ENCODE measurements at regions not wholly inside any gene's neighbourhood (a gene's known extent, or its start where the extent isn't known, plus 50 kb on each side); places are given as distances from the start of the nearest gene placed in this dataset.

DNA sequence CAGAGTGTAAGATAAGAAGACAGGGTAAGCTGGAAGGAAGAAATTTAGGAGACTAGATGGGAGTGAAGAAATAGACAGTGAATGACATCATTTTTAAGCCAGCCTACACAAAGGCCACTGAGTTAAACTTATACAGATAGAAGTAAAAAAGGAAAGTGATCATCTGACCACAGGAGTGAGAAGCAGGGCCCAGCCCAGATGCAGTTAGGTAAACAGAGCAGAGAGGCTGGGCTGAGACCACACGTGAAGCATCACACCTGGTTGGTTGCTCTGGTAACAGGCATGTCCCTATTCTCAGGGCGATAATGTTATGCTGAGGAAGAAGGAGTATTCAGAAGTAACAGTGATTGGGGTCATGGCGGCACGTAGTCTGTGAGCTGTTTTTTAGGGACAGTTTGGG lies 1079.4 kb downstream of the AACS start:
- Histone ChIP-seq H3K9ac (replicated peaks; ENCODE audit: extremely low read depth, insufficient read depth, low read length) (no peak overlapping the region), H3K27me3 (ENCODE audit: control insufficient read depth in 2 of 2, insufficient read depth in 2 of 2, low read length in 2 of 2) (no peaks in the 10 kb centered on the region), H2AFZ (ENCODE audit: low read depth, low read length) (no peak overlapping the region), H3K4me3 (replicated peaks in 1 of 3; ENCODE audit: insufficient read depth in 1 of 3, low read depth in 1 of 3, low read length in 3 of 3) (no peak overlapping the region), H3K27ac (ENCODE audit: insufficient read depth, low read depth, low read length) (no peak overlapping the region), H4K20me1 (replicated peaks; ENCODE audit: control insufficient read depth, extremely low read depth, insufficient read depth, low read length) (no peaks in the 10 kb centered on the region), H3K4me1 (ENCODE audit: control insufficient read depth, extremely low read depth, insufficient read depth, low read length) (no peaks in the 10 kb centered on the region), H3K4me2 (ENCODE audit: insufficient read depth, low read length) (no peak overlapping the region), H3K9me3 (replicated peaks; ENCODE audit: control insufficient read depth, insufficient read depth, low read length) (peaks cover 3% of the 10 kb centered on the region), H3K79me2 (ENCODE audit: control insufficient read depth, insufficient read depth, low read length) (no peaks in the 10 kb centered on the region), H3K36me3 (ENCODE audit: control insufficient read depth in 2 of 2, extremely low read depth in 1 of 2, insufficient read depth in 2 of 2, low read length in 2 of 2) (no peaks in the 10 kb centered on the region), H3K9me1 (replicated peaks; ENCODE audit: control insufficient read depth, extremely low read depth, insufficient read depth, low read length) (no peaks in the 10 kb centered on the region)
- BruUV-seq (replicated peaks): no TSS peak
- DNase-seq (ENCODE audit: low read depth, low spot score) (no peak), FAIRE-seq (no peak)
- TF ChIP-seq GATA2 (IDR thresholded peaks at IDR 0.05; ENCODE audit: insufficient read depth, insufficient read length, low read depth, low read length) (no peak), JUN (IDR thresholded peaks at IDR 0.05; ENCODE audit: borderline replicate concordance, insufficient read depth, insufficient read length, low read depth) (no peak), EZH2 (IDR thresholded peaks at IDR 0.05; ENCODE audit: borderline replicate concordance, low read depth, low read length, severe bottlenecking) (no peak), MYC (IDR thresholded peaks at IDR 0.05; ENCODE audit: low read depth, low read length) (no peak), POLR2A (IDR thresholded peaks at IDR 0.05; ENCODE audit: low read depth, low read length) (no peak), POLR2AphosphoS5 (IDR thresholded peaks at IDR 0.05; ENCODE audit: insufficient read depth, low read depth, low read length) (no peak), FOS (IDR thresholded peaks at IDR 0.05; ENCODE audit: borderline replicate concordance, insufficient read depth, low read length) (no peak)
- TF ChIP-seq, protein P1, sequence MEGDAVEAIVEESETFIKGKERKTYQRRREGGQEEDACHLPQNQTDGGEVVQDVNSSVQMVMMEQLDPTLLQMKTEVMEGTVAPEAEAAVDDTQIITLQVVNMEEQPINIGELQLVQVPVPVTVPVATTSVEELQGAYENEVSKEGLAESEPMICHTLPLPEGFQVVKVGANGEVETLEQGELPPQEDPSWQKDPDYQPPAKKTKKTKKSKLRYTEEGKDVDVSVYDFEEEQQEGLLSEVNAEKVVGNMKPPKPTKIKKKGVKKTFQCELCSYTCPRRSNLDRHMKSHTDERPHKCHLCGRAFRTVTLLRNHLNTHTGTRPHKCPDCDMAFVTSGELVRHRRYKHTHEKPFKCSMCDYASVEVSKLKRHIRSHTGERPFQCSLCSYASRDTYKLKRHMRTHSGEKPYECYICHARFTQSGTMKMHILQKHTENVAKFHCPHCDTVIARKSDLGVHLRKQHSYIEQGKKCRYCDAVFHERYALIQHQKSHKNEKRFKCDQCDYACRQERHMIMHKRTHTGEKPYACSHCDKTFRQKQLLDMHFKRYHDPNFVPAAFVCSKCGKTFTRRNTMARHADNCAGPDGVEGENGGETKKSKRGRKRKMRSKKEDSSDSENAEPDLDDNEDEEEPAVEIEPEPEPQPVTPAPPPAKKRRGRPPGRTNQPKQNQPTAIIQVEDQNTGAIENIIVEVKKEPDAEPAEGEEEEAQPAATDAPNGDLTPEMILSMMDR (IDR thresholded peaks at IDR 0.05; ENCODE audit: extremely low read depth in 1 of 2, insufficient read depth in 1 of 2, low read depth in 1 of 2, low read length in 2 of 2): no peak
- TF ChIP-seq, protein P2, sequence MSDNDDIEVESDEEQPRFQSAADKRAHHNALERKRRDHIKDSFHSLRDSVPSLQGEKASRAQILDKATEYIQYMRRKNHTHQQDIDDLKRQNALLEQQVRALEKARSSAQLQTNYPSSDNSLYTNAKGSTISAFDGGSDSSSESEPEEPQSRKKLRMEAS (IDR thresholded peaks at IDR 0.05; ENCODE audit: insufficient read depth, insufficient read length): no peak
- ChIA-PET CTCF (no interaction called here), POLR2A (no interaction called here)
- intact Hi-C loops (cut with micrococcal nuclease) (no loop called here), dilution Hi-C loops (cut with MboI; ENCODE audit: extremely low pct_ligation_motif_present, low sequenced_read_pairs) (no loop called here)

Data from endothelial cell of umbilical vein (primary cell).